Effector memory CD4-positive, alpha-beta T cell (primary cell): ENCODE measurements at regions not wholly inside any gene's neighbourhood (a gene's known extent, or its start where the extent isn't known, plus 50 kb on each side); places are given as distances from the start of the nearest gene placed in this dataset.

Experiments used
- DNase-seq, 3 donors: peaks; one replicate each; pipeline ENCODE4 v3.0.0-alpha.2; 2020
- H3K27ac ChIP-seq: 2 replicates; pipeline ENCODE4 v1.7.0; 2013; ENCODE audit warnings: mild to moderate bottlenecking, low read length, moderate library complexity; ENCODE audit not compliant: insufficient read depth, poor library complexity, severe bottlenecking
- H3K27me3 ChIP-seq: replicated peaks from 2 replicates; pipeline ENCODE4 v1.7.0; 2013; ENCODE audit warnings: mild to moderate bottlenecking, low read length; ENCODE audit not compliant: insufficient read depth, control insufficient read depth, poor library complexity, severe bottlenecking
- H3K36me3 ChIP-seq: 2 replicates; pipeline ENCODE4 v1.7.0; 2013; ENCODE audit warnings: mild to moderate bottlenecking, low read length, moderate library complexity; ENCODE audit not compliant: control insufficient read depth, insufficient read depth
- H3K4me1 ChIP-seq: 2 replicates; pipeline ENCODE4 v1.7.0; 2013; ENCODE audit warnings: low read length, mild to moderate bottlenecking; ENCODE audit not compliant: control insufficient read depth, insufficient read depth, poor library complexity, severe bottlenecking
- H3K4me3 ChIP-seq: 2 replicates; pipeline ENCODE4 v1.7.0; 2013; ENCODE audit warnings: low read length, low read depth, mild to moderate bottlenecking; ENCODE audit not compliant: insufficient read depth, poor library complexity, severe bottlenecking
- H3K9me3 ChIP-seq: 2 replicates; pipeline ENCODE4 v1.7.0; 2013; ENCODE audit warnings: mild to moderate bottlenecking, low read length, moderate library complexity; ENCODE audit not compliant: control insufficient read depth

DNA sequence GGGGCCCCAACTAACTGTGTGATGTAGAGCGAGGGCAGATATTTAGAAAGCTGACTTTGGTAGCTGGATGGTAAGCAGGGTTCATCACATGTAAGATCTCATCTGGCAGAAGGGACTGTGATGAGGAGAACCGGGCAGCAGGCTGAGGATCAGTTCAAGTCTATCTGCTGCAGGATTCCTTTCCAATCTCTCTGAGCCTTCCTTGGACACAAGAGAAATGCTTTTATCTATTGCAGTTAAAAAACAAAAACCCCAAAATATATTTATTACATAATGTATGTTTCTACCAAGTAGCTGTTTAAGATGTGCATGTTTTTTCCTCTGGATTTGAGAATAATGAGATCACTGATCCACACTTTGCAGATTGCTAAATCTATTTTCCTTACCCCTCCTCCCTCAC lies 411.5 kb downstream of the RAP2B start:
- Histone ChIP-seq H3K36me3 (no peaks in the 10 kb centered on the region), H3K4me1 (no peaks in the 10 kb centered on the region), H3K9me3 (no peaks in the 10 kb centered on the region), H3K27me3 (no peaks in the 10 kb centered on the region), H3K27ac (no peak overlapping the region), H3K4me3 (no peak overlapping the region)
- DNase-seq = no peak

GRCh38 chr3:153574445-153574844 lies 412.4 kb downstream of the RAP2B start:
- no peak for DNase-seq
- no peaks in the 10 kb centered on the region for H3K4me1 ChIP-seq
- no peaks in the 10 kb centered on the region for H3K27me3 ChIP-seq
- no peaks in the 10 kb centered on the region for H3K36me3 ChIP-seq
- no peaks in the 10 kb centered on the region for H3K9me3 ChIP-seq
- H3K27ac ChIP-seq = no peak overlapping the region
- no peak overlapping the region for H3K4me3 ChIP-seq

DNA sequence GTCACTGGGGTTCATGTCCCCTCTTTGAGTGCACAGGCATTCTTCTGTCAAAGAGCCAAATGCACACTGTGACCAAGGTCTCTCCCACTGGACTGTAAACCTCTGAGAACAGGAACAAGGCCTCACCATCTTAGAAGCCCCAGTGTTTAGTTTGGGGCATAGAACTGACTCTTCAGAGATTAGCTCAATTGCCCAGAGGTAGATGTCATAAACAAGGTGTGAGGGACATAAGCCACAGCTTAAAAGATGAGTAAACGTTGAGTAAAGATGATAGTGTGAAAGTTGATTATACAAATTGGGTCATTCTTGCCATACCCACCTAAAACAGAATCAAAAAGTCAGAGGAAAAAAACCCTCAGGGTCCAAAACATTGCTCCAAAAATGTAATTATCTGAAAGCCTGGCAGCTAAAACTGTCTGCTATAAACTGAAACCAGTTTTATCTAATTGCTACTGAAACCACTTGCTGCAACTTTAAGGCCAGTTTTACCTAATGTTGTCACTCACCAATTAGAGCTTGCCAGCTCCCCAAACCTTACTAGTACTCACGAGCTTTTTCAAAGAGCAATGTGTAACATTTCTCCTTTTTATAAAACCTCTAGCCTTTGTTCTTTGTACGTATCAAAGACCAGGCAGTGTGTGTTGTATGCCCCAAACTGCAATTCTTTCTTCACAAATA lies 415.2 kb downstream of the RAP2B start:
- H3K27me3 ChIP-seq = no peaks in the 10 kb centered on the region
- H3K4me3 ChIP-seq = no peak overlapping the region
- H3K9me3 ChIP-seq = no peaks in the 10 kb centered on the region
- no peaks in the 10 kb centered on the region for H3K36me3 ChIP-seq
- no peaks in the 10 kb centered on the region for H3K4me1 ChIP-seq
- no peak for DNase-seq
- no peak overlapping the region for H3K27ac ChIP-seq

DNA sequence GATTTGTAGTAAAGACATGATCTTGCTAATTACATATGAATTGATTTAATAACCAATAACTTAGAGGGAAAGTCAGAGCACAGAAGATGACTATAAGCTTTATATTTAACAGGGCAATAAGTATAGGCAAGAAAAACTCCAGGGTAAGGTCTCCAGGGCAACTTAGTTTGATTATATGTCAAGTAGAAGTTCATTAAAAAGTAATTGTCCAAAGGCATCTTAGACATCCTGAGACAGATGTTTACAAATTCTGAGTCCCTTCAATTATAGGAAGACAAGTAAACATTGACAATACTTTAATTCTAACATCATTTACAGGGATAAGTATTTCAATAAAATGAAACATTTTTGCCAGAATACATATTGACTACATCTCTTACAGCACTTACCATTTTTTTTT lies 416.0 kb downstream of the RAP2B start:
- Histone ChIP-seq H3K9me3 (no peaks in the 10 kb centered on the region), H3K36me3 (no peaks in the 10 kb centered on the region), H3K27me3 (no peaks in the 10 kb centered on the region), H3K4me3 (no peak overlapping the region), H3K27ac (no peak overlapping the region), H3K4me1 (no peaks in the 10 kb centered on the region)
- no peak for DNase-seq

GRCh38 chr3:153590051-153590450 lies 428.0 kb downstream of the RAP2B start:
- no peaks in the 10 kb centered on the region for H3K27me3 ChIP-seq
- no peaks in the 10 kb centered on the region for H3K4me1 ChIP-seq
- no peak overlapping the region for H3K27ac ChIP-seq
- no peaks in the 10 kb centered on the region for H3K9me3 ChIP-seq
- no peak for DNase-seq
- H3K4me3 ChIP-seq = no peak overlapping the region
- H3K36me3 ChIP-seq = no peaks in the 10 kb centered on the region

DNA sequence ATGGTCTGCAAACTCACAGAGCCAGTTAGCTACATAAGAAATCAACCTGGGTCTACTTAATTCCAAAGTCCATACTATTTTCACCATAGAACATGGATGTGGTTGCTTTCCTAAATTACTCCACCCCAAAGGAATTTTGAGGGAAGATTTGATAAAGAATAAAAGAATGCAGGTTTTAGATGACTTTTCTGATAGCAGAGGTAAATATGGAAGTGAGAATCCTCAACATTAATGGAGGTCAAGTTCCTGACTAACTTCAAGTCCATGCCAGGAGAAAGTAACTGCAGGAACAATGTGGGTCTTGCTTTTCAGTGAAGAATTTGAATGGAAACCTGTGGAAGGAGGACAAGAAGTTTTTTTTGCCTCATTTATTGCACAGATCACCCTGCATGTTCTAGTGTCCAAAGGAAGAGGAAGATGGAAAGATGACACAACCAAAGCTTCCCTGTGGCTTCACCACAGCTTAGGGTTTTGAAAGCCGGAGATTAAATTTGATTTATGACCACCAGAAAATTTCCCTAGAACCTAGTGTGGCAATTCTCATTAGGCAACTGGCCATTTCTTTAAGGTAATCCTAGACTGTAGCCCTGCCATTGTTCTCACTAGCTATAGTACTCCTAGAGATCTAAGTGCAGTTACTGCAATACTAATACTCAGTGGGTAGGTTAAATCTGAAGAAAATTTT lies 429.7 kb downstream of the RAP2B start:
- H3K36me3 ChIP-seq = no peaks in the 10 kb centered on the region
- no peaks in the 10 kb centered on the region for H3K9me3 ChIP-seq
- H3K27me3 ChIP-seq = no peaks in the 10 kb centered on the region
- H3K27ac ChIP-seq = no peak overlapping the region
- no peak for DNase-seq
- no peaks in the 10 kb centered on the region for H3K4me1 ChIP-seq
- H3K4me3 ChIP-seq = no peak overlapping the region

GRCh38 chr3:153595186-153595815 lies 433.3 kb downstream of the RAP2B start:
- Histone ChIP-seq H3K4me1 (no peaks in the 10 kb centered on the region), H3K27me3 (no peaks in the 10 kb centered on the region), H3K36me3 (no peaks in the 10 kb centered on the region), H3K4me3 (no peak overlapping the region), H3K9me3 (no peaks in the 10 kb centered on the region), H3K27ac (no peak overlapping the region)
- no peak for DNase-seq

- Histone ChIP-seq H3K4me1 (no peaks in the 10 kb centered on the region), H3K9me3 (no peaks in the 10 kb centered on the region), H3K27me3 (no peaks in the 10 kb centered on the region), H3K4me3 (no peak overlapping the region), H3K36me3 (no peaks in the 10 kb centered on the region), H3K27ac (no peak overlapping the region)
- DNase-seq = no peak
Observed at GRCh38 chr3:153596401-153596800, 434.4 kb downstream of the RAP2B start.

GRCh38 chr3:153599685-153600084 lies 437.7 kb downstream of the RAP2B start:
- no peaks in the 10 kb centered on the region for H3K9me3 ChIP-seq
- no peak overlapping the region for H3K4me3 ChIP-seq
- H3K27me3 ChIP-seq = no peaks in the 10 kb centered on the region
- H3K4me1 ChIP-seq = no peaks in the 10 kb centered on the region
- no peak for DNase-seq
- H3K27ac ChIP-seq = no peak overlapping the region
- H3K36me3 ChIP-seq = no peaks in the 10 kb centered on the region

GRCh38 chr3:153600896-153601295 lies 438.9 kb downstream of the RAP2B start:
- Histone ChIP-seq H3K4me1 (no peaks in the 10 kb centered on the region), H3K27ac (no peak overlapping the region), H3K4me3 (no peak overlapping the region), H3K27me3 (no peaks in the 10 kb centered on the region), H3K9me3 (no peaks in the 10 kb centered on the region), H3K36me3 (no peaks in the 10 kb centered on the region)
- DNase-seq = no peak
